ENCODE measurements at regions not wholly inside any gene's neighbourhood (a gene's known extent, or its start where the extent isn't known, plus 50 kb on each side); places are given as distances from the start of the nearest gene placed in this dataset.

DNA sequence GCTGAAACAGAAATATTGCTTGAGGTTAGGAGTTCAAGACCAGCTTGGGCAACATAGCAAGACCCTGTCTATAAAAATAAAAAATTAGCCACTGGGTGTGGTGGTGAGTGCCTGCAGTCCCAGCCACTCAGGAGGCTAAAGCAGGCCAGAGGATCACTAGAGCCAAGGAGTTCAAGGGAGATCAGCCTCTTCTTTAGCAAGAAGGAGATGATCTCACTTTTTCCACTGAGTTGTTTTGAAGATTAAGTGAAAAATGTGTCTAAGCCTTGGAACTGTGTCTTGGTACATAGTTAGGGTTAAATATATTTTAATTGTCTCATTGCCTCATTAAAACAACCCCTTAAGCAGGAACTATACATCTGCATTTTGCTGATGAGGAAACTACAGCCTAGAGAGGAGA, 279.0 kb upstream of the ZFP64 start:
- TF ChIP-seq POLR2A (IDR thresholded peaks at IDR 0.05; ENCODE audit: low read depth, low read length) (no peak), PAX5 (IDR thresholded peaks at IDR 0.05; ENCODE audit: insufficient read depth, low read length, severe bottlenecking) (no peak), POLR2AphosphoS5 (IDR thresholded peaks at IDR 0.05; ENCODE audit: low read depth, low read length) (no peak), POU2F2 (IDR thresholded peaks at IDR 0.05; ENCODE audit: low read depth, low read length) (no peak), TAF1 (IDR thresholded peaks at IDR 0.05; ENCODE audit: low read depth, low read length) (no peak), SPI1 (IDR thresholded peaks at IDR 0.05; ENCODE audit: low read depth, low read length) (no peak)
- FAIRE-seq, result no peak
- no peak for DNase-seq (ENCODE audit: insufficient read length, low spot score)

DNA sequence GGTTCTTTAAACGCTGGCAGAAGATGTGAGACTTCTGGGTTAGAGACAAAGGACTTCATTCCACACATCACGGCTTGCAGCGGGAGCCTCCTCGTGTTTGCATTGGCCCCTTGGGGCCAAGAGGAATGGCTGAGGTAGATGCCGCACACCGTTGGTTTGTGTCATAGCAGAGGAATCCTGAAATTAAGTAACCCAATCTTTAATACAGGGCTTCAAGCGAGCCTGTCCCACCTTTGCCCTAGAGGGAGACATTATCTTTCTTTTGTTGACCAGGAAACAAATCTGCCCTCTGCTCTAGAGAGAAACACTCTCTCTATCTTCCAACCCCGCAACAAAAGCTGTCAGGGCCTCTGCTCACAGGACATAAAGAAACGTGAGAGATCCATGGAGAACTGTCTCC, 277.5 kb upstream of the ZFP64 start:
- DNase-seq (ENCODE audit: insufficient read length, low spot score) (no peak), FAIRE-seq (no peak)
- TF ChIP-seq TAF1 (IDR thresholded peaks at IDR 0.05; ENCODE audit: low read depth, low read length) (no peak), PAX5 (IDR thresholded peaks at IDR 0.05; ENCODE audit: insufficient read depth, low read length, severe bottlenecking) (no peak), POLR2A (IDR thresholded peaks at IDR 0.05; ENCODE audit: low read depth, low read length) (no peak), POLR2AphosphoS5 (IDR thresholded peaks at IDR 0.05; ENCODE audit: low read depth, low read length) (no peak), SPI1 (IDR thresholded peaks at IDR 0.05; ENCODE audit: low read depth, low read length) (no peak), POU2F2 (IDR thresholded peaks at IDR 0.05; ENCODE audit: low read depth, low read length) (no peak)

DNA sequence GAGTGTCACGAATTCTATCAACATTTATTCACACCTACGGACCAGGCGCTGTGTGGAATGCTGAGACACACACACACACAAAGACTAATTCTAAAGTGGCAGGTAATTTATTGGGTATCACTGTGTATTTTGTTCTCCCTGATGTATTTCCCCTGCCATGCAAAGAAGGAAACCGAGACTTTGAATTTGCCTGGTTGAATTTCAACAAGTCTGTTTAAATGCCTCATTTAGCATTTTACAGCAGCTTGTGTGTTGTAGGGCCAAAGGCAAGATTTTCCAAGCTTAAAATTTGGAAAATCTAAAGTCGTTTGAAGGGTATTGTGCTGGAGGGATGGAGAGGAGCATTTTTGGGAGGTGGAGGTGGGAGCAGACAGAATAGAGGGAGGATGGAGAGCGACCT, 274.4 kb upstream of the ZFP64 start:
- no peak for TF ChIP-seq SPI1 (IDR thresholded peaks at IDR 0.05; ENCODE audit: low read depth, low read length)
- no peak for TF ChIP-seq POLR2AphosphoS5 (IDR thresholded peaks at IDR 0.05; ENCODE audit: low read depth, low read length)
- TF ChIP-seq TAF1 (IDR thresholded peaks at IDR 0.05; ENCODE audit: low read depth, low read length), result no peak
- TF ChIP-seq POU2F2 (IDR thresholded peaks at IDR 0.05; ENCODE audit: low read depth, low read length), result no peak
- no peak for TF ChIP-seq PAX5 (IDR thresholded peaks at IDR 0.05; ENCODE audit: insufficient read depth, low read length, severe bottlenecking)
- no peak for TF ChIP-seq POLR2A (IDR thresholded peaks at IDR 0.05; ENCODE audit: low read depth, low read length)
- FAIRE-seq (no peak), DNase-seq (ENCODE audit: insufficient read length, low spot score) (no peak)

DNA sequence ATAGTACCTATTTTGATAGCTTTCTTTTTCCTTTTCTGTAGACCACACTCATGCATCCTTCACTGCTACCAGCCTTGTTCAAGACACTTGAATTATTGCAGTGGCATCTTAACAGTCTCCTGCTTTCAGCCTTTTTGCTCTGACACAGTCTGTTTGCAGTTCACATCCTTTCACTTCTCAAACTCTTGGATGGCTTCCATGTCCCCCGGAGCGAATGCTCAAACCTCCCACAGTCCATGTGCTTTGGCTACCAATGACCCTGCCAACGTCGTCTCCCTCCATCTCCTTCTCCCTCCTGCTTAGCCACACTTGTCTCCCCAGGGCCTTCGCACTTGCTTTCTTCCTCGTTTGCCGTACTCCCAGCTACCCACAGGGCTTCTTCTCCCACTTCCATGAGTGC, 270.0 kb upstream of the ZFP64 start:
- TF ChIP-seq POLR2AphosphoS5 (IDR thresholded peaks at IDR 0.05; ENCODE audit: low read depth, low read length), result no peak
- no peak for TF ChIP-seq SPI1 (IDR thresholded peaks at IDR 0.05; ENCODE audit: low read depth, low read length)
- TF ChIP-seq POU2F2 (IDR thresholded peaks at IDR 0.05; ENCODE audit: low read depth, low read length), result no peak
- TF ChIP-seq TAF1 (IDR thresholded peaks at IDR 0.05; ENCODE audit: low read depth, low read length), result no peak
- no peak for TF ChIP-seq POLR2A (IDR thresholded peaks at IDR 0.05; ENCODE audit: low read depth, low read length)
- FAIRE-seq (no peak), DNase-seq (ENCODE audit: insufficient read length, low spot score) (no peak)

DNA sequence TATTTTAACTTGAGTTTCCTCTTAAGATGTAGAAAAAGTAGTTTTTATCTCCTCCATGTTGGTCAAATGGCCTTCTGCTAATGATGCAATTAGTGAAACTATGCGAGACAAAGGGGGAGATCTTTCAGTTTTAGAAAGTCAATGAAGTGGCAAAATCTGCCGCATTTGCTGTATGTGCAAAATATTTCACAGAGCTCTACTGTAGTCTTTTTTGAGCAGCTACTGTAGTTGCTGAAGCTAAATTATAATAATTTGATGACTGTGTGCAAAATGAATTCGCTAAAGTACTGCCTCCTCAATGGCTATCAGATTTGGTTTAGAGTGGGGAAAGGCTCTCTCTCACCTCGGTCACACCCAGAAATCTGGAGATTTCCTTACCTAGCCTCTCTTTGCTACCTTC, 267.6 kb upstream of the ZFP64 start:
- FAIRE-seq, result no peak
- DNase-seq (ENCODE audit: insufficient read length, low spot score), result no peak
- TF ChIP-seq POLR2AphosphoS5 (IDR thresholded peaks at IDR 0.05; ENCODE audit: low read depth, low read length) (no peak), POLR2A (IDR thresholded peaks at IDR 0.05; ENCODE audit: low read depth, low read length) (no peak), TAF1 (IDR thresholded peaks at IDR 0.05; ENCODE audit: low read depth, low read length) (no peak), POU2F2 (IDR thresholded peaks at IDR 0.05; ENCODE audit: low read depth, low read length) (no peak), SPI1 (IDR thresholded peaks at IDR 0.05; ENCODE audit: low read depth, low read length) (no peak)

DNA sequence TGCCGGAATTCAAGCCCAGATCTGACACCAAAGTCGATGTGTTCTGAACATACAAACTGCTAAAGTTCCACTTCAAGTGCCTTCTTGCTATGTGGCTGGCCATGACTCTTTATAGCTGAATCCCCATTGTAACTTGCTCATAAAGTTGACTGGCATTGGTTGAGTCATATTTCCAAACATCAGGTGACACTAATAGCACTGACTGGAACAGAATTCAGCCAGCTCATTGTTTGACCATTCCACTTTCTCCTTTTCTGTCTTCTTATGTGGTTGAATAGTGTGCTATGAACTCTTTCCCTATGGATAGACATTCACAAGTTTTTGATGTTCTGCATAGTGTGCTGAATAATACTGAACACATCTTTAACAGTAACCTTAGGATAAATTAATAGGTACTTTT, 266.2 kb upstream of the ZFP64 start:
- no peak for FAIRE-seq
- TF ChIP-seq TAF1 (IDR thresholded peaks at IDR 0.05; ENCODE audit: low read depth, low read length) (no peak), POLR2AphosphoS5 (IDR thresholded peaks at IDR 0.05; ENCODE audit: low read depth, low read length) (no peak), SPI1 (IDR thresholded peaks at IDR 0.05; ENCODE audit: low read depth, low read length) (no peak), PAX5 (IDR thresholded peaks at IDR 0.05; ENCODE audit: insufficient read depth, low read length, severe bottlenecking) (no peak)
- DNase-seq (ENCODE audit: insufficient read length, low spot score), result no peak

DNA sequence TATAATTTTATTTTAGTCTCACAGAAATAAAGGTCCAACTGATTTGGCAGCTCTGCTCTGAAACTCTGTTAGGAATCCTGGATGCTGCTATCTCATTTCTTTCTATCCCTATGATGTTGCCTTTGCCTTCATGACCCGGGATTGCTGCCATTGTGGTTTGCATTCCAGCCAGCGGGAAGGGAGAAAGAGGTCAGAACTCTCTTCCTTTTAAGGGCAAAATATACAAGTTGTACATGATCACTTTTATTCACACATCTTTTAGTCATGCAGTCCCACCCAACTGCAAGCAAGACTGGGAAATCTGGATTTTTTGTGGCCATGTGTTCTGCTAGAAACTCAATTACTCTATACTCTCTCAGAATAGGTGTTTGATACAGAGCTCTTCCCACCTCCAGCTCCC, 263.1 kb upstream of the ZFP64 start:
- TF ChIP-seq SPI1 (IDR thresholded peaks at IDR 0.05; ENCODE audit: low read depth, low read length) (no peak), POLR2AphosphoS5 (IDR thresholded peaks at IDR 0.05; ENCODE audit: low read depth, low read length) (no peak), POU2F2 (IDR thresholded peaks at IDR 0.05; ENCODE audit: low read depth, low read length) (no peak), TAF1 (IDR thresholded peaks at IDR 0.05; ENCODE audit: low read depth, low read length) (no peak), POLR2A (IDR thresholded peaks at IDR 0.05; ENCODE audit: low read depth, low read length) (no peak), PAX5 (IDR thresholded peaks at IDR 0.05; ENCODE audit: insufficient read depth, low read length, severe bottlenecking) (no peak)
- FAIRE-seq, result no peak

DNA sequence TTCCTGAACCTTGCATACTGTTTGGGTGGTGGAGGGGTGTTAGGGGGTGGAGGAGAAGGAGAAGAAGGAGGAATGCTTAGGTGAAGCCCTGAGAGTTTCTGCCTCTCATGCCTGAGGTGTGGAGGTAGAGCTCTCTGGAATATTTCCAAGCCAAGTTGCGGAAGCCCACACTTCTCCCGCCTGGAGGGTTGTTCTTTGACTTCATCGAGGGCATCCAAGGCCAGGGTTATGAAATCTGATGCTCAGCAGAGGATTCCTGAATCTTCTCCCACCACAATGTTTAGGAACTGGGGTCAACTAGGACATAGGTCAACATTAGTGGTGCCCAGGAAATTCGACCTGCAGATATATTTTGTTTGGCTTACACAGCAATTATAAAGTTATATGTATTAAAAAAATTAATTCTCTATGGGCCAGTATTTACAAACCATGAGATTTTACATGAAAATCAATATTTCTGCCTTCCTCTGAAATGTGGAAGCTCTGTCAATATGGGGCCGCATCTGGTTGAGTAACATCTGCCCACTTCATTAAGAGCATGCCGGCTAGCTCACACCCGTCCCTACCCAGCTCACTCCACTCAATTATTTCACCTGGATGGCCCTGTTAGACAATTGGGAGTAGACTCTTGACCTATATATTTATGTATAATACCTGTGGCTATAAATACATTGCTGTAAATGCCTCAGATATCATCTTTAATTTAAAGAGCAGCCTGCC, 257.1 kb upstream of the ZFP64 start:
- DNase-seq (ENCODE audit: insufficient read length, low spot score) (no peak), FAIRE-seq (no peak)

More for the DNA sequence above, 263.1 kb upstream of the ZFP64 start:
- DNase-seq (ENCODE audit: insufficient read length, low spot score), result no peak

DNA sequence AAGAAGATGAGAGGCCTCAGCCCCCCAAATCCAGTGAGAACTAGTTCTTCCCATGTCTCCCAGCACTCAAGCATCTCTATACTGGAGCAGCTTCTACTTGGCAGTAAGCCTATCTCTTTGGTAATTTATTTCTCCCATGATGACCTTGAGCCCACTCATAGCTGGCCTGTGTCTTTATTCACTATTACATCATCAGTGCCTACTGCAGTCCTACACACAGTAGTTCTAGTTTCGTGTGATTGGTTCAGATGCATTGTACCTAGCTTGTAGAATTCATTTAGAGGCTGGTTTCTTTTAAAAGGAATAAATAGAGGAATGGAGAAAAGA, 255.6 kb upstream of the ZFP64 start:
- no peak for FAIRE-seq
- DNase-seq (ENCODE audit: insufficient read length, low spot score), result no peak
- TF ChIP-seq PAX5 (IDR thresholded peaks at IDR 0.05; ENCODE audit: insufficient read depth, low read length, severe bottlenecking), result no peak
- TF ChIP-seq POU2F2 (IDR thresholded peaks at IDR 0.05; ENCODE audit: low read depth, low read length), result no peak
- no peak for TF ChIP-seq POLR2A (IDR thresholded peaks at IDR 0.05; ENCODE audit: low read depth, low read length)
- no peak for TF ChIP-seq POLR2AphosphoS5 (IDR thresholded peaks at IDR 0.05; ENCODE audit: low read depth, low read length)
- no peak for TF ChIP-seq TAF1 (IDR thresholded peaks at IDR 0.05; ENCODE audit: low read depth, low read length)
- TF ChIP-seq SPI1 (IDR thresholded peaks at IDR 0.05; ENCODE audit: low read depth, low read length), result no peak

More for the DNA sequence above, 257.1 kb upstream of the ZFP64 start:
- TF ChIP-seq POLR2A (IDR thresholded peaks at IDR 0.05; ENCODE audit: low read depth, low read length) (no peak), PAX5 (IDR thresholded peaks at IDR 0.05; ENCODE audit: insufficient read depth, low read length, severe bottlenecking) (no peak), POLR2AphosphoS5 (IDR thresholded peaks at IDR 0.05; ENCODE audit: low read depth, low read length) (no peak)
